Skin of body (tissue), 1 donor: ENCODE measurements at regions not wholly inside any gene's neighbourhood (a gene's known extent, or its start where the extent isn't known, plus 50 kb on each side); places are given as distances from the start of the nearest gene placed in this dataset.
A peak's percentile ranks its signal among the peaks of the same experiment; 100 is the strongest.
"Not testable (repeated sequence)": the region's sequence is repeated elsewhere in the genome, so short reads cannot be mapped to it uniquely, and the experiment has no call there.

Experiments used
- DNase-seq: peaks from one replicate; lab custom pipeline; 2025; lab: John Stamatoyannopoulos, UW

GRCh38 chr2:101645886-101646285 is 51.6 kb upstream of the MAP4K4 start:
- not testable (repeated sequence) for DNase-seq

GRCh38 chr2:101644842-101645383 is 52.6 kb upstream of the MAP4K4 start:
- no peak for DNase-seq

GRCh38 chr2:101643004-101643524 is 54.4 kb upstream of the MAP4K4 start:
- no peak for DNase-seq

GRCh38 chr2:101638817-101639605 is 58.5 kb upstream of the MAP4K4 start:
- DNase-seq, result no peak

GRCh38 chr2:101638181-101638711 is 59.3 kb upstream of the MAP4K4 start:
- DNase-seq, result no peak

- DNase-seq, result no peak
These were observed 67.1 kb upstream of the MAP4K4 start for GRCh38 chr2:101630224-101630949.

- DNase-seq, result no peak
These were observed 69.5 kb upstream of the MAP4K4 start for GRCh38 chr2:101628030-101628392.

- no peak for DNase-seq
These were observed 70.0 kb upstream of the MAP4K4 start for GRCh38 chr2:101627285-101628029.

GRCh38 chr2:101625814-101626213 is 71.7 kb upstream of the MAP4K4 start:
- DNase-seq, result not testable (repeated sequence)

GRCh38 chr2:101625387-101625786 is 72.1 kb upstream of the MAP4K4 start:
- no peak for DNase-seq

- DNase-seq, result no peak
These were observed 72.7 kb upstream of the MAP4K4 start for GRCh38 chr2:101624706-101625332.

- no peak for DNase-seq
These were observed 74.4 kb upstream of the MAP4K4 start for GRCh38 chr2:101623031-101623521.

GRCh38 chr2:101622210-101623030 is 75.1 kb upstream of the MAP4K4 start:
- no peak for DNase-seq

GRCh38 chr2:101619191-101619591 is 78.3 kb upstream of the MAP4K4 start:
- DNase-seq, result peak; percentile 30

- DNase-seq, result no peak
These were observed 79.7 kb upstream of the MAP4K4 start for GRCh38 chr2:101617796-101618195.

- no peak for DNase-seq
These were observed 80.3 kb upstream of the MAP4K4 start for GRCh38 chr2:101617188-101617587.

- DNase-seq, result no peak
These were observed 83.3 kb upstream of the MAP4K4 start for GRCh38 chr2:101614127-101614759.

- DNase-seq, result no peak
These were observed 84.3 kb upstream of the MAP4K4 start for GRCh38 chr2:101613056-101613704.

GRCh38 chr2:101612019-101612418 is 85.5 kb upstream of the MAP4K4 start:
- no peak for DNase-seq
